Skin of body (tissue), 2 donors: ENCODE measurements at regions not wholly inside any gene's neighbourhood (a gene's known extent, or its start where the extent isn't known, plus 50 kb on each side); places are given as distances from the start of the nearest gene placed in this dataset. TPM values are rescaled to one million over a fixed set of nuclear protein-coding genes. Genes with fewer than 3 reads are reported as not detected.

ENCODE experiments used
- DNase-seq: peaks from one replicate; lab custom pipeline; 2025; lab: John Stamatoyannopoulos, UW
- small RNA-seq: library from RNA; depleted of rRNA; stranded (forward); fragments of <200 nt; gene quantifications from one replicate; pipeline ENCODE3, GENCODE V24; 2014; ENCODE audit warnings: low replicate concordance

DNA sequence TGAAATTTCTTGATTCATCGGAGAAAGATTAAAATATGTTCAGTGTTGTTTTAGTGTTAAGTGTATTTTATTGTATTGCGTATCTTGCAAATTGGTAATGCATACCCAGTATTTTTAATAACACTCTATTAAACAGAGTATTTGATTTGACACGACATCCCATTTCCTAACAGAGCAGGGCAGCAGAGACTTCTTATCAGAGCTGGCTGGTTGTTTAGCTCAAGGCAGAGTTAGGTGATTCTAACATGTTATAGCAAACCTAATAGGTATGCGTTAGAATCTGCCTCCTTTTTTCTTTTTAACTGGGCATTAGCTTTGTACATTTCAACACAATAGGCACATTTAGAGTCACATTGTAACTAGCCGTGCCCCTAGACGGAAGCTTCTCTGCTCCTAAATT, 57.1 kb upstream of the CELF2 start:
- no peak for DNase-seq

DNA sequence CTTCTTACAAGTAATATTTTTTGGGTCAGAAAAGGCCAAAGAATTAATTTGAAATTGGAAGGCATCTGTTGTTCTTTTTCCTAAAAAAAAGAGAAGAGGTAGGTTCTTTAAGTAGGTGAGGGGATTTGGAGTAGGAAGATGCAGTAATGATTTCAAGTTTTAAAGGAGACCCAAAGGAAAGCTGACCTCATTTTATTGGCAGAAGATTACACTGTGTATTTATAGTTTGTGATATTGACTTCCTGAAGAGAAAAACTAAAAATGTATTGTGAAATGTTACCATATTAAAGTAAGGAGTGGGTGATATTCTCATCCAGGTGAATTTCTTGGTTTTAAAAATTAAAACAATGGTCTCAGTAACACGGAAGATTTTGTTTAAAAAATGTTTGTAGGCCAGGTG, 56.6 kb upstream of the CELF2 start:
- DNase-seq, result peak; percentile 28

DNA sequence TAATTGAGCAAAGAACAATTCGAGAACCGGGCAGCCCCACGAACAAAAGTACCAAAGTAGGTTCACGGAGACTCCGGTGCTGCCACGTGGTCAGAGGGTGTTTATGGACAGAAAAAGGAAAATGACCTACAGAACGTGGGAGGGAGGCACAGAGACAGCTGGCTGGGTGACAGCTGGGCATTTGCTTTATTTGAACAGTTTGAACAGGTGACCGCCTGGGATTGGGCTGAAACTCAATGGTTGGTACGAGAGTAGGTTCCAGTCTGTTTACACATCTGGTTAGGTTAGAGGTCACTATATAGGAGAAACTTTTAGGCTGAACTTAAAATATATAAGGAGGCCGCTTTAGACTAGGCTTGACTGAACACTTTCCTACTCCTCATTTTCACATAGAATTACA, 50.6 kb upstream of the CELF2 start:
- no peak for DNase-seq

DNA sequence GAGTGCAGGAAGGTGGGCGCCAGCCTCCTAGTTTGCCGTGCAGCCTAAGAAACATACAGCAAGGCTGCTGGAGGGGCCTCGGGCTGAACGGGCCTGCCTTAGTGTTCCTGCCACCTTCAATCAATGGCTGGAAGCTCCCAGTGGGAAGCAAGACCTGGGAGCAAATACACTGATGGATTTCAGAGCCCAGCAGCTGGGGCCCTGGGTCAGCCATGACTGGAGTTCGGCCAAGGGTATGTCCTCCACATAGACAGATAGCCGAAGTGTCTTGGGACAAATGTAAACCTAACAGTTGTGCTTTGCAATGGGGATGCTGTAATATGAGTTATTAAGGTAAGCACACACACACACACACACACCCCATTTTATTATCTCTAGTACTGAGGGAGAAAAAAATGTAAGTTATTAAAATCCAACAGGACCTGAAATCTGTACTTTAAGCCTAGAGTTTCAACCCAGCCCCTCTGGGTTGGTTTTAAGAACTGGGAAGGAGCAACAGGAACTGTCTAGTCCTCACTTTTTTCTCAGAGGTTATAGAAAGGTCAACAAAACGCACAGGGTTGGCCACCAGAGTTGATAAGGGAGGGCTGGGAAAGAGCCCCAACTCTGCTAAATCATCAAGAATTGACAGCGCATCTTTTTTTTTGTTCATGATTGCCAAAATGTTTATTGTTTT, 50.0 kb upstream of the CELF2 start:
- peak; percentile 13 for DNase-seq

Small RNA genes lying in the stretch of these regions (small RNA-seq; reads per million reads assigned to genes)
- gene AC025946.2, result not detected
- gene AL355333.1, result not detected
- not detected for gene CUX2P1
- not detected for gene RF00019
- gene RNA5SP299, result not detected
